GM18517 (cell line): ENCODE measurements at regions not wholly inside any gene's neighbourhood (a gene's known extent, or its start where the extent isn't known, plus 50 kb on each side); places are given as distances from the start of the nearest gene placed in this dataset.
"Not testable (repeated sequence)": the region's sequence is repeated elsewhere in the genome, so short reads cannot be mapped to it uniquely, and the experiment has no call there.

Experiments
- ATAC-seq: cut with Tn5 transposase; IDR thresholded peaks from one replicate; pipeline ENCODE4 v1.9.1; 2021; ENCODE audit warnings: mild to moderate bottlenecking, moderate library complexity; ENCODE audit not compliant: unreplicated experiment

DNA sequence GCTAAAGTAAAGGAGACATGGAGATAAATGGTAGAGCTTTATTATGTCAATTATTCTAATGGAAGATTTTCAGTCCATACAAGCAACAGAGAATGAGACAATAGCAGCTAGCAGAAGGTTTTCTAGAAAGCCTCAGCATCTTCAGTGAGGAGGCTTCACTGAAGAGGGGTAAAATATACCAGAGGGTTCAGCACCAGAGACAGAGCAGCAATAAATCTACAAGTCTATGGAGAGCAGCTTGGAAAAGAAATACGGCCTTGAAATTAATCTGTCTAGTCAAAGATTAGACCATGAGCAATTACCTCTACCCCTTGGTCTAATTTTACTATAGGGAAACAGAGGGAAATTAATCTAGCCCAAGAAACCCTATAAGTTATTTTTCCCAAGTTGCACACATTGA is 185.7 kb upstream of the CRIM1 start:
- no peak for ATAC-seq

DNA sequence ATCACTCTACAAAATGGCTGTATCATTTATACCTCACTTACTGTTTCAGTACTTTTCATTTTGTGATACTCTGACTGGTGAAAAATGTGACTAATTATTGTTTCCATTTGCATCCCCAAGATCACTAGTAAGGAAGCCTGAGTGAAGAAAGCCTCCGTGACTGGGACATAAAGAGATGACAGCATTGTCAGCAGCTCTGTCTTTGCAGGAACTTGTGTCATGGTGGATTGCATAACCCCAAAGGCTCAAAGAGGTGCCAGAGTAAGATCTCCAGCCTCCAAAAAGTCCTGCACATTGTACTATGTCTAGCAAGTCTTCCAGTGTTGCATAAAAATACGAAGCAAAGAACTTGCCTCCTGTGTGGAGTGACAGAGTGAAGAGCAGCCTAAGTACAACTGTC is 187.5 kb upstream of the CRIM1 start:
- no peak for ATAC-seq

GRCh38 chr2:36165132-36165531 is 190.4 kb upstream of the CRIM1 start:
- peak; percentile 66 for ATAC-seq

- no peak for ATAC-seq
Observed at GRCh38 chr2:36163520-36164254, 191.9 kb upstream of the CRIM1 start.

DNA sequence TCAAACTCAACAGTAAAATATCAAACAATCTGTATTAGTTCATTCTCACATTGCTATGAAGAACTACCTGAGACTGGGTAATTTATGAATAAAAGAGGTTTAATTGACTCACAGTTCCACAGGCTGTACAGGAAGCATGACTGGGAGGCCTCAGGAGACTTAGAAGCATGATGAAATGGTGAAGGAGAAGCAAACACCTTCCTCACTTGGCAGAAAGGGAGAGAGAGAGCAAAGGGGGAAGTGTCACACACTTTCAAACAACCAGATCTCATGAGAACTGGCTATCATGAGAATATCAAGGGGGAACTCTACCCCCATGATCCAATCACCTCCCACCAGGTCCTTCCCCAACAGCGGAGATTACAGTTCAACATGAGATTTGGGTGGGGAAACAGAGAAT is 198.5 kb upstream of the CRIM1 start:
- ATAC-seq, result not testable (repeated sequence)

DNA sequence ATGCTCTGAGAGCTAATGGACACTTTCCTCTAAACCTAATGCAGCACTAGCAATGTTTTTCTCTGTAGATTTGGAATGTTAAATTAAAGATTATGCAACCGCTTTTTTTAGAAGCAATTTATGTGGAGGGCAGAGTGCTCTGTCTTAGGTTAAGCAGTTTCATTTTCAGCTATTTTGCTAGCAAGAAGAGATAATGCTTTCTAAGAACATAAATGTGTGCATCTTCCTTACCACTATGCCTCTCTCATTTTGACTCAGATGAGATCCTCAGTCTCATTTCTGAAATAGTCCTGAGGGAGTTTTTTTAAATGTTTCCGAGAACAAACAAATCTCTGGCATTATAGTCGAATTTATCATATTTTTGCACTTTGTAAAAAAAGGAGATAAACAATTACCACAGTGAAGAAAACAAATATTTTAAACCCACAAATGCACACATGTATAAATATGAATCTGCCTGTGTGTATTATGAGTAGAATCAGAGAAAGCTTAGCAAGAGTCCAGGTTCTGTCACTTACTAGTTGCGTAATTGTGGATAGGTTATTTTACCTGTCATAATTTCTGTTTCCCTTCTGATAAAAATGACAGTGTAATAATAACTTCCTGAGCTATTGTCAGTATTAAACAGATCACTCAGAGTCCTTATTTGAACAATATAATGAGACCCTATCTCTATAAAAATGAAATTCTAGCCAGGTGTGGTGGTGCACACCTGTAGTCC is 207.7 kb upstream of the CRIM1 start:
- peak; percentile 96 for ATAC-seq

- no peak for ATAC-seq
Observed at GRCh38 chr2:36146765-36147164, 208.8 kb upstream of the CRIM1 start.

DNA sequence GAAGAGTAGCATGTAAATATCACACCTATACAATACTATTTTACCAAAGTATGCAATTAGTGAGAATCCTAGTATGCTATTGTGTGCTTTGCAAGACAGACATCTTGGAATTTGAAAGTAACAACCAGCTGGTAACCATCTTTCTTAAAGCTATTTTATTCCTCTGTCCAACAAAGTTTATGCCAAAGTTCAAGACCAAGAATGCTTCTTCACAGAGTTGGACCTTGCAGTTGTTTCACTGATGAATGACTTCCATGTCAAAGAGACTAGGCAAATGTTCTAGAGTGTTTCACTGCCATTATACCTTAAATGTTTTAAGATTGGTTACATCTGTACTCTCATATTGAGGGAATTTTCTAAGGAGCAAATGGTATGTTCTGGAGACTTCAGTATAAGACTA is 215.2 kb upstream of the CRIM1 start:
- ATAC-seq, result no peak

DNA sequence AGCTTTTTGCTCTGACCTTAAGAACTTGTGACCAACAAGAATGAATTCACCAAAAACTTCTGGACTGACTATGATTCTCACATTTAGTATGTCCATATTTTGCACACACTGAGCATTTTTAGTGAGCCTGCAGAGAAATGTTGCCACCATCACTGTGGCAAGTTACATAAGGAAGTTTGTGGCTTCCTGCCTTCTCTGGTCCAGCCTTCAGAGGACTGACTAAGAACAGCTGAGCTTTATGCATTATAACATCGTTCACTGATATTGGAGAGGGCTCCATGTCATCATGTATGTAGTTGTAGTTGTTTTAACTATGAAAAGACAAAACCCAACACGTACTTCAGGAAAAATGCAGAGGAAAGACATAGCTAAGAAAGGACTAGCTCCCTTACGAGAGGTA is 218.0 kb upstream of the CRIM1 start:
- ATAC-seq, result no peak

GRCh38 chr2:36134281-36134680 is 221.3 kb upstream of the CRIM1 start:
- no peak for ATAC-seq

GRCh38 chr2:36128359-36128758 is 227.2 kb upstream of the CRIM1 start:
- no peak for ATAC-seq

GRCh38 chr2:36125702-36126101 is 229.9 kb upstream of the CRIM1 start:
- no peak for ATAC-seq

DNA sequence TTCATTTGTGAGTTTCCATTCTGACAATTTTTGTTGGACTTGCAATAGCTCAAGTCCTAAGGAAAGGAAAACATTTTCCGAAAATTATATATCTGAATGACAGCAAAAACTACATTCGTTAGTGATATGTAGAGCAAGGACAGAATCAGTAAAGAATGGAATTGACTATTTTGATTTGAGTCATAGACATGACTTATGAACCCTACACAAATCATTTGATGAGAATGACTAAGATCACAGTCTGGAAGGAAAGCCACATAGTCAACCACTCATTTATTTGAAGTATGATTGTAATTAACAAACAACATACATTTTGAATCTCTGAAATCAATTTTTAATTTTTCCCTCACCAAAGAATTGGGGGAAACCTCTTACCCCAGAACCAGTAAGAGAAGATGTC is 231.6 kb upstream of the CRIM1 start:
- no peak for ATAC-seq

DNA sequence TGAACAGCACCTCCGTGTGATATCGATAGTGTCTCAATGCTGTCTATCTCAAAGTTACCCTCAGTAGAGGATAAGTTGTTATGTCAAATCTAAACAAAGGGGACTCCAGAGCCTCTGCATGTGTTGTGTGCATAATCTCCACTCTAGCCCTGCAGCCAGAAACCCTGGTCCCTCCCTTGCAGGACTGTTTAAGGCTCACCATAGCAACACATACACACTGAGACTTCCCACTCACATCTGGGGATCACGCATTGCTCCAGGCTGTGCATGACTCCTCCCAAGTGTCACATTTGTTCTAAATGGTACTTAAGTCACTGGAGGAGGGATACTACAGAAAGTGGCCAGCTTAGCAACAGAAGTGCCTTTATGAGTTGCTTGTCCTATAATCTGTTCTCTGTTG is 258.6 kb upstream of the CRIM1 start:
- no peak for ATAC-seq

- not testable (repeated sequence) for ATAC-seq
Observed at GRCh38 chr2:36091844-36092741, 263.5 kb upstream of the CRIM1 start.

DNA sequence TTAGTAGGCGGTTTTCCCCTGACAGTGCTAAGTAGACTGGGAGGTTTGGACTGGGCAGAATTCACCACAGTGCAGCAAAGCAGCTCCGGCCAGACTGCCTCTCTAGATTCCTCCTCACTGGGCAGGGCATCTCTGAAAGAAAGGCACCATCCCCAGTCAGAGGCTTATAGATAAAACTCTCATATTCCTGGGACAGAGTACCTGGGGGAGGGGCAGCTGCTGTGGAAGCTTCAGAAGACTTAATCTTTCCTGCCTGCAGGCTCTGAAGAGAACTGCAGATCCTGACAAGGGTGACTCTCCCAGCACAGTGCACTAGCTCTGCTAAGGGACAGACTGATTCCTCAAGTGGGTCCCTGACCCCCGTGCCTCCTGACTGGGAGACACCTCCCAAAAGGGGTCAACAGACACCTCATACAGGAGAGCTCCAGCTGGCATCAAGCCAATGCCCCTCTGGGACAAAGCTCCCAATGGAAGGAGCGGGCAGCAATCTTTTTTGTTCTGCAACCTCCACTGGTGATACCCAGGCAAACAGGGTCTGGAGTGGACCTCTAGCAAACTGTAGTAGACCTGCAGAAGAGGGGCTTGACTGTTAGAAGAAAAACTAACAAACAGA is 266.8 kb upstream of the CRIM1 start:
- ATAC-seq, result no peak

DNA sequence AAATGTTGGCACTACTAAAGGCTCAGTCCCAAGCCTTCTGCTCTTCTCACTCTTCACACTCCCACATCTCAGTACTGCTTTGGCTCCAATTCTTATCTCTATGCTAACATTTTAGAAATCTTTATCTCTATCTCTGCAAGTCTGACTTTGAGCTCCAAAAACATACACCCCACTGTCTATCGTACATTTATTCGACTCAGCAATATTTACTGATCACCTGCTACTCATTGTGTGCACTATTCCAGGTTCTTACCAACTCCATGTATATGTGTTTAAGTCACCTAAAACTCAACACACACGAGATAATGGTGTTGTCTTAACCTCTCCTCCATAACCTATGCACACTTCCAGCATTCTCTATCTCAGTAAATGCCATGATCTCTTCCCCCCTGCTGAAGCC is 268.2 kb upstream of the CRIM1 start:
- no peak for ATAC-seq

DNA sequence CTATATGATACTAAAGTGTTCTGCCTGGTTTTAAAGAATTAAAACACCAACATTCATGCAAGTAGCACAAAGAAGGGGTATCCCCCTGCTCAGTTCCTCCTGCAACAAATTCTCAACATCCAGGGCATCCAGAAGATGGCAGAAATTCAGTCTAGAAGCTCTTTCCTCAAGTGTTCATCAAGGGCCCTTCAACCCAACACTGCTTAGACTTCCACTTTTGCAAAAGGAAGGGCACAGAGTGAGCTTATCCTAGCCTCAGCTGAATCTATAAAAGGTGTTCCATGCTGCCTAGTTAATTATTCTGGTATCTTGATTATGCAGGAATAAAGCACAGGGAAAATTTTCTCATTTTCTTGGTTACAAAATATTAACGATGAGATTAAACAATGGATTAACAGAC is 275.8 kb upstream of the CRIM1 start:
- ATAC-seq, result no peak

- ATAC-seq, result no peak
Observed at GRCh38 chr2:36074008-36074407, 281.6 kb upstream of the CRIM1 start.

- ATAC-seq, result no peak
Observed at GRCh38 chr2:36071698-36072097, 283.9 kb upstream of the CRIM1 start.

DNA sequence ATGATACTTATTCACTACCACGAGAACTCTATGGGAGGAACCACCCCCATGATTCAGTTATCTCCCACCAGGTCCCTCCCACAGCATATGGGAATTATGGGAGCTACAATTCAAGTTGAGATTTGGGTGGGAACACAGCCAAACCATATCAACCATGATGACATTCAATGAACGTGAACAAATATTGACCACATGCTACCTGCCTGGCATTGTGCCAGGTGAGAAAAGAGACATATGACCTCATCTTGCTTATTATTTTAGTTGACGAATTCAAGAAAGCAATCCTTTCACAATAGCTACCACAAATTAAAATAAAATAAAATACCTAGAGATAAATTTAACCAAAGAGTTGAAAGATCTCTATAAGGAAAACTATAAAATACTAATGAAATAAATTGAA is 286.5 kb upstream of the CRIM1 start:
- no peak for ATAC-seq
